ENCODE measurements at regions not wholly inside any gene's neighbourhood (a gene's known extent, or its start where the extent isn't known, plus 50 kb on each side); places are given as distances from the start of the nearest gene placed in this dataset.

DNA sequence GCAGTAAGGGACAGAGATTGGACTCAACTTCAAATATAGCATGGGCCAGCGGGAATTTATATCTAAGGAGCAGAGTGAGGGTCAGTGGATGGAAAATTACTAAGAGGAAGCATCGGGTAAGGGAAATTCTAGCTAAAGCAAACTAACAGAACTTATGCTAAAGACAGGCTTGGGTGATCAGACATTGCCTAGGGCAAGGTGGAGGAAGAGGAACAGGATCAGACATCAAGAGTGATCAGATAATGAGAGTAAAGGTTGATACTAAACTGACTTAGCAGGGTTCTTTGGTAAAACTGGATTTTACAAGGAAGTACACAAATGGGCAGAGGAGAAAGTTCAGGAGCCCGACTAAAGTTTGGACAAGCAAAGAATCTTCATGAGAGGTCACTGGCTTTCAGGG is 86.3 kb upstream of the TOM1L1 start:
- H4K20me1 ChIP-seq (ENCODE audit: low read length) = no peaks in the 10 kb centered on the region
- no peak overlapping the region for H3K27ac ChIP-seq (ENCODE audit: low read length)
- ATAC-seq (no peak), DNase-seq (no peak)
- no peaks in the 10 kb centered on the region for H3K4me1 ChIP-seq (ENCODE audit: insufficient read depth, low read length)
- H3K9me3 ChIP-seq (ENCODE audit: low read length) = 0 out of 2 replicates have a peak, but pooled peaks cover 9% of the 10 kb centered on the region
- intact Hi-C loops (cut with micrococcal nuclease) = no loop called here
- H3K79me2 ChIP-seq (ENCODE audit: low read length) = no peaks in the 10 kb centered on the region
- no peaks in the 10 kb centered on the region for H3K27me3 ChIP-seq (ENCODE audit: low read length)
- no peak overlapping the region for H3K4me3 ChIP-seq (ENCODE audit: low read length)
- no peak overlapping the region for H3K4me2 ChIP-seq (ENCODE audit: low read length)
- H2AFZ ChIP-seq (ENCODE audit: low read length) = no peak overlapping the region
- POLR2A ChIA-PET (ENCODE audit: unreplicated experiment) = no interaction called here
- BruUV-seq (replicated peaks) = no TSS peak
- no peak overlapping the region for H3K9ac ChIP-seq (ENCODE audit: low read length)
- no peaks in the 10 kb centered on the region for H3F3A ChIP-seq (ENCODE audit: low read length, unreplicated experiment)
- CTCF ChIA-PET = no interaction called here
- TF ChIP-seq, protein P1, sequence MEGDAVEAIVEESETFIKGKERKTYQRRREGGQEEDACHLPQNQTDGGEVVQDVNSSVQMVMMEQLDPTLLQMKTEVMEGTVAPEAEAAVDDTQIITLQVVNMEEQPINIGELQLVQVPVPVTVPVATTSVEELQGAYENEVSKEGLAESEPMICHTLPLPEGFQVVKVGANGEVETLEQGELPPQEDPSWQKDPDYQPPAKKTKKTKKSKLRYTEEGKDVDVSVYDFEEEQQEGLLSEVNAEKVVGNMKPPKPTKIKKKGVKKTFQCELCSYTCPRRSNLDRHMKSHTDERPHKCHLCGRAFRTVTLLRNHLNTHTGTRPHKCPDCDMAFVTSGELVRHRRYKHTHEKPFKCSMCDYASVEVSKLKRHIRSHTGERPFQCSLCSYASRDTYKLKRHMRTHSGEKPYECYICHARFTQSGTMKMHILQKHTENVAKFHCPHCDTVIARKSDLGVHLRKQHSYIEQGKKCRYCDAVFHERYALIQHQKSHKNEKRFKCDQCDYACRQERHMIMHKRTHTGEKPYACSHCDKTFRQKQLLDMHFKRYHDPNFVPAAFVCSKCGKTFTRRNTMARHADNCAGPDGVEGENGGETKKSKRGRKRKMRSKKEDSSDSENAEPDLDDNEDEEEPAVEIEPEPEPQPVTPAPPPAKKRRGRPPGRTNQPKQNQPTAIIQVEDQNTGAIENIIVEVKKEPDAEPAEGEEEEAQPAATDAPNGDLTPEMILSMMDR (conservative IDR thresholded peaks at IDR 0.05; ENCODE audit: low read depth, low read length) = no peak
- no peak for TF ChIP-seq EZH2 (IDR thresholded peaks at IDR 0.05; ENCODE audit: low read length, unreplicated experiment)
- no peak for TF ChIP-seq EZH2phosphoT487 (IDR thresholded peaks at IDR 0.05; ENCODE audit: borderline replicate concordance, low read length)
- H3K36me3 ChIP-seq (ENCODE audit: low read depth, low read length) = no peaks in the 10 kb centered on the region
- H3K9me2 ChIP-seq (replicated peaks; ENCODE audit: low read length) = no peaks in the 10 kb centered on the region

DNA sequence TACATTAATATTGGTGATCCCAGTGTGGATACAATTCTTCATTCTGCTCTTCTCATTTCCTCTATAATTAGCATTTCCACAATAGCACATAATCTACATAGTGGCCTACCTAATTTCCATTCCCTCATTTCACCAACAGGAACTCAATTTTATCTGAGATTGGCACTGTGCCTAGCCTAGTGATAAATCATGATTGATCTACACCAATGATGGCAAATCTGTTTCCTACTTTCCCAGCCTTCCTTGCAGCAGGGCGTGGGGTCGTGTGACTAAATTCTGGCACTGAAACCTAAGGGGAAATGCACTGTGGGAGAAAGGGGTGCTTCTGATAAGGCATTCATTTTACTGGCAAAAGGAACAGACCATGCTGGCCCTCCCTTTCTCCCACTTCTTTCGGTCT is 66.6 kb upstream of the TOM1L1 start:
- ChIA-PET POLR2A (ENCODE audit: unreplicated experiment) (no interaction called here), CTCF (no interaction called here)
- H3K9me3 ChIP-seq (ENCODE audit: low read length) = no peaks in the 10 kb centered on the region
- H3K9me2 ChIP-seq (replicated peaks; ENCODE audit: low read length) = no peaks in the 10 kb centered on the region
- ATAC-seq (no peak), DNase-seq (no peak)
- BruUV-seq (replicated peaks) = no TSS peak
- H3K4me2 ChIP-seq (ENCODE audit: low read length) = no peak overlapping the region
- no peaks in the 10 kb centered on the region for H3K36me3 ChIP-seq (ENCODE audit: low read depth, low read length)
- no peak overlapping the region for H3K27ac ChIP-seq (ENCODE audit: low read length)
- no peaks in the 10 kb centered on the region for H3K27me3 ChIP-seq (ENCODE audit: low read length)
- TF ChIP-seq EZH2 (IDR thresholded peaks at IDR 0.05; ENCODE audit: low read length, unreplicated experiment) (no peak), EZH2phosphoT487 (IDR thresholded peaks at IDR 0.05; ENCODE audit: borderline replicate concordance, low read length) (no peak)
- TF ChIP-seq, protein P1 (conservative IDR thresholded peaks at IDR 0.05; ENCODE audit: low read depth, low read length) = no peak
- H3K9ac ChIP-seq (ENCODE audit: low read length) = no peak overlapping the region
- H4K20me1 ChIP-seq (ENCODE audit: low read length) = no peaks in the 10 kb centered on the region
- no peaks in the 10 kb centered on the region for H3F3A ChIP-seq (ENCODE audit: low read length, unreplicated experiment)
- intact Hi-C loops (cut with micrococcal nuclease) = no loop called here
- H3K4me1 ChIP-seq (ENCODE audit: insufficient read depth, low read length) = no peaks in the 10 kb centered on the region
- no peaks in the 10 kb centered on the region for H3K79me2 ChIP-seq (ENCODE audit: low read length)
- H3K4me3 ChIP-seq (ENCODE audit: low read length) = no peak overlapping the region
- no peak overlapping the region for H2AFZ ChIP-seq (ENCODE audit: low read length)

DNA sequence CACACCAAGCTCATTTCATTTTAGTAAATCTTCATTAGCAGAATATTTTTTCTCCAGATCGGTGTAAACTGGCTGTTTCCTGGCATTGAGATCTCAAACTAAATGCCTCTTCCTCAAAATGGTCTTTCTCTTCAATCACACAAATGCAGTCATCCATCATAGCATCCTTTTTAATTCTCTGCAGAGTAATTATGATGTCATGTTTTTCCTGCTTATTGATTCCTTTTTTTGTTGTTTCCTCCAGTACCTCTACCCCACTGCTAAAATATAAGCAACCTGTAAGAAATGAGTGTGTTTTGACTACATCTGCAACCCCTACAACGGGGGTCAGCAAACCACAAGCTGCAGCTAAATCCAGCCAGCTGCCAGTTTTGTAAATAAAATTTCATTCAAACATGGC is 65.6 kb upstream of the TOM1L1 start:
- TF ChIP-seq, protein P1 (conservative IDR thresholded peaks at IDR 0.05; ENCODE audit: low read depth, low read length) = no peak
- TF ChIP-seq EZH2phosphoT487 (IDR thresholded peaks at IDR 0.05; ENCODE audit: borderline replicate concordance, low read length) (no peak), EZH2 (IDR thresholded peaks at IDR 0.05; ENCODE audit: low read length, unreplicated experiment) (no peak)
- Histone ChIP-seq H3K27ac (ENCODE audit: low read length) (no peak overlapping the region), H3K79me2 (ENCODE audit: low read length) (no peaks in the 10 kb centered on the region), H3K4me1 (ENCODE audit: insufficient read depth, low read length) (no peaks in the 10 kb centered on the region), H3K9me2 (replicated peaks; ENCODE audit: low read length) (no peaks in the 10 kb centered on the region), H3K36me3 (ENCODE audit: low read depth, low read length) (no peaks in the 10 kb centered on the region), H2AFZ (ENCODE audit: low read length) (no peak overlapping the region), H4K20me1 (ENCODE audit: low read length) (no peaks in the 10 kb centered on the region), H3F3A (ENCODE audit: low read length, unreplicated experiment) (no peaks in the 10 kb centered on the region), H3K27me3 (ENCODE audit: low read length) (no peaks in the 10 kb centered on the region), H3K4me2 (ENCODE audit: low read length) (no peak overlapping the region), H3K9me3 (ENCODE audit: low read length) (no peaks in the 10 kb centered on the region), H3K9ac (ENCODE audit: low read length) (no peak overlapping the region), H3K4me3 (ENCODE audit: low read length) (no peak overlapping the region)
- ATAC-seq (no peak), DNase-seq (no peak)
- BruUV-seq (replicated peaks) = no TSS peak
- CTCF ChIA-PET = no interaction called here
- intact Hi-C loops (cut with micrococcal nuclease) = no loop called here
- POLR2A ChIA-PET (ENCODE audit: unreplicated experiment) = no interaction called here
